ENCODE measurements at regions not wholly inside any gene's neighbourhood (a gene's known extent, or its start where the extent isn't known, plus 50 kb on each side); places are given as distances from the start of the nearest gene placed in this dataset.

- 87% methylated on average over 3 of the region's 3 CpGs for WGBS
- no peaks in the 10 kb centered on the region for H3K4me1 ChIP-seq (replicated peaks)
- intact Hi-C loops (cut with DNase I): no loop called here
- TF ChIP-seq POLR2A (IDR thresholded peaks at IDR 0.05) (no peak), POLR2AphosphoS5 (IDR thresholded peaks at IDR 0.05) (no peak), CTCF (IDR thresholded peaks at IDR 0.05) (no peak)
- no peak for DNase-seq (ENCODE audit: low spot score)
- H3K9me3 ChIP-seq: no peaks in the 10 kb centered on the region
- no peaks in the 10 kb centered on the region for H3K27me3 ChIP-seq (replicated peaks; ENCODE audit: insufficient read depth)
- H3K27ac ChIP-seq: no peak overlapping the region
- H3K4me3 ChIP-seq: no peak overlapping the region
- H3K36me3 ChIP-seq: no peaks in the 10 kb centered on the region
Observed at GRCh38 chr7:26554952-26555351, 263.3 kb downstream of the SNX10 start.

GRCh38 chr7:26556061-26556881 is 264.6 kb downstream of the SNX10 start:
- no peaks in the 10 kb centered on the region for H3K27me3 ChIP-seq (replicated peaks; ENCODE audit: insufficient read depth)
- TF ChIP-seq CTCF (IDR thresholded peaks at IDR 0.05) (no peak), POLR2AphosphoS5 (IDR thresholded peaks at IDR 0.05) (no peak), POLR2A (IDR thresholded peaks at IDR 0.05) (no peak)
- H3K4me1 ChIP-seq (replicated peaks): no peaks in the 10 kb centered on the region
- WGBS: 57% methylated on average over 12 of the region's 12 CpGs
- intact Hi-C loops (cut with DNase I): no loop called here
- H3K27ac ChIP-seq: no peak overlapping the region
- H3K4me3 ChIP-seq: no peak overlapping the region
- H3K36me3 ChIP-seq: no peaks in the 10 kb centered on the region
- no peak for DNase-seq (ENCODE audit: low spot score)
- H3K9me3 ChIP-seq: no peaks in the 10 kb centered on the region

- no peak for DNase-seq (ENCODE audit: low spot score)
- Histone ChIP-seq H3K27me3 (replicated peaks; ENCODE audit: insufficient read depth) (no peaks in the 10 kb centered on the region), H3K36me3 (no peaks in the 10 kb centered on the region), H3K9me3 (no peaks in the 10 kb centered on the region), H3K4me3 (no peak overlapping the region), H3K4me1 (replicated peaks) (no peaks in the 10 kb centered on the region), H3K27ac (no peak overlapping the region)
- WGBS: 34% methylated on average over 5 of the region's 5 CpGs
- intact Hi-C loops (cut with DNase I): no loop called here
- TF ChIP-seq CTCF (IDR thresholded peaks at IDR 0.05) (no peak), POLR2A (IDR thresholded peaks at IDR 0.05) (no peak)
Observed at GRCh38 chr7:26560526-26561256, 269.0 kb downstream of the SNX10 start.

- DNase-seq (ENCODE audit: low spot score): no peak
- intact Hi-C loops (cut with DNase I): no loop called here
- TF ChIP-seq POLR2AphosphoS5 (IDR thresholded peaks at IDR 0.05) (no peak), CTCF (IDR thresholded peaks at IDR 0.05) (no peak)
- no peaks in the 10 kb centered on the region for H3K36me3 ChIP-seq
- no peaks in the 10 kb centered on the region for H3K27me3 ChIP-seq (replicated peaks; ENCODE audit: insufficient read depth)
- no peak overlapping the region for H3K27ac ChIP-seq
- H3K9me3 ChIP-seq: no peaks in the 10 kb centered on the region
- H3K4me3 ChIP-seq: no peak overlapping the region
- 83% methylated on average over 3 of the region's 3 CpGs for WGBS
- no peaks in the 10 kb centered on the region for H3K4me1 ChIP-seq (replicated peaks)
Observed at GRCh38 chr7:26562841-26563240, 271.2 kb downstream of the SNX10 start.

GRCh38 chr7:26563406-26563805 is 271.7 kb downstream of the SNX10 start:
- H3K9me3 ChIP-seq: no peaks in the 10 kb centered on the region
- intact Hi-C loops (cut with DNase I): no loop called here
- no peak for TF ChIP-seq POLR2A (IDR thresholded peaks at IDR 0.05)
- TF ChIP-seq CTCF (IDR thresholded peaks at IDR 0.05): no peak
- TF ChIP-seq POLR2AphosphoS5 (IDR thresholded peaks at IDR 0.05): no peak
- no peak overlapping the region for H3K27ac ChIP-seq
- 89% methylated on average over 1 of the region's 1 CpG for WGBS
- no peaks in the 10 kb centered on the region for H3K36me3 ChIP-seq
- DNase-seq (ENCODE audit: low spot score): no peak
- no peaks in the 10 kb centered on the region for H3K4me1 ChIP-seq (replicated peaks)
- no peaks in the 10 kb centered on the region for H3K27me3 ChIP-seq (replicated peaks; ENCODE audit: insufficient read depth)
- no peak overlapping the region for H3K4me3 ChIP-seq

All from prostate gland (tissue), 2 donors.